Islet precursor cell (in vitro differentiated cells): ENCODE measurements at regions not wholly inside any gene's neighbourhood (a gene's known extent, or its start where the extent isn't known, plus 50 kb on each side); places are given as distances from the start of the nearest gene placed in this dataset.
A peak's percentile ranks its signal among the peaks of the same experiment; 100 is the strongest.
"Not testable (repeated sequence)": the region's sequence is repeated elsewhere in the genome, so short reads cannot be mapped to it uniquely, and the experiment has no call there.

Experiments
- DNase-seq: peaks from one replicate; pipeline ENCODE4 v3.0.0-alpha.2; 2018

- no peak for DNase-seq
Measured at GRCh38 chr9:591292-591691, 250.2 kb upstream of the DMRT1 start.

- peak; percentile 73 for DNase-seq
Measured at GRCh38 chr9:592225-592624, 249.3 kb upstream of the DMRT1 start.

GRCh38 chr9:592733-593132 is 248.8 kb upstream of the DMRT1 start:
- DNase-seq = no peak

- DNase-seq = no peak
Measured at GRCh38 chr9:593809-594208, 247.7 kb upstream of the DMRT1 start.

- DNase-seq = no peak
Measured at GRCh38 chr9:596703-597102, 244.8 kb upstream of the DMRT1 start.

- DNase-seq = no peak
Measured at GRCh38 chr9:600006-600405, 241.5 kb upstream of the DMRT1 start.

- DNase-seq = no peak
Measured at GRCh38 chr9:602716-603115, 238.8 kb upstream of the DMRT1 start.

- DNase-seq = no peak
Measured at GRCh38 chr9:603126-603525, 238.4 kb upstream of the DMRT1 start.

- DNase-seq = no peak
Measured at GRCh38 chr9:607417-607816, 234.1 kb upstream of the DMRT1 start.

- DNase-seq = peak; percentile 91
Measured at GRCh38 chr9:613771-614347, 227.6 kb upstream of the DMRT1 start.

- DNase-seq = no peak
Measured at GRCh38 chr9:614431-614830, 227.1 kb upstream of the DMRT1 start.

- DNase-seq = no peak
Measured at GRCh38 chr9:615756-616155, 225.7 kb upstream of the DMRT1 start.

GRCh38 chr9:616694-617093 is 224.8 kb upstream of the DMRT1 start:
- DNase-seq = no peak

- DNase-seq = peak; percentile 64
Measured at GRCh38 chr9:617445-618085, 223.9 kb upstream of the DMRT1 start.

GRCh38 chr9:618478-618877 is 223.0 kb upstream of the DMRT1 start:
- no peak for DNase-seq

GRCh38 chr9:621201-621855 is 220.2 kb upstream of the DMRT1 start:
- no peak for DNase-seq

GRCh38 chr9:624935-625500 is 216.5 kb upstream of the DMRT1 start:
- no peak for DNase-seq

GRCh38 chr9:625613-626012 is 215.9 kb upstream of the DMRT1 start:
- DNase-seq = no peak

- not testable (repeated sequence) for DNase-seq
Measured at GRCh38 chr9:626114-626513, 215.4 kb upstream of the DMRT1 start.

- DNase-seq = no peak
Measured at GRCh38 chr9:626596-626995, 214.9 kb upstream of the DMRT1 start.

- DNase-seq = no peak
Measured at GRCh38 chr9:627336-627970, 214.0 kb upstream of the DMRT1 start.

- no peak for DNase-seq
Measured at GRCh38 chr9:629146-629545, 212.4 kb upstream of the DMRT1 start.

GRCh38 chr9:630817-631216 is 210.7 kb upstream of the DMRT1 start:
- no peak for DNase-seq

- DNase-seq = no peak
Measured at GRCh38 chr9:631596-631995, 209.9 kb upstream of the DMRT1 start.
